NCI-H1436 treated with DMSO at 0.1 percent for 48 hours (cell line): ENCODE measurements at regions not wholly inside any gene's neighbourhood (a gene's known extent, or its start where the extent isn't known, plus 50 kb on each side); places are given as distances from the start of the nearest gene placed in this dataset.
"Not testable (repeated sequence)": the region's sequence is repeated elsewhere in the genome, so short reads cannot be mapped to it uniquely, and the experiment has no call there.

ENCODE experiments used
- DNase-seq: peaks from one replicate; lab custom pipeline; 2025; lab: John Stamatoyannopoulos, UW

DNA sequence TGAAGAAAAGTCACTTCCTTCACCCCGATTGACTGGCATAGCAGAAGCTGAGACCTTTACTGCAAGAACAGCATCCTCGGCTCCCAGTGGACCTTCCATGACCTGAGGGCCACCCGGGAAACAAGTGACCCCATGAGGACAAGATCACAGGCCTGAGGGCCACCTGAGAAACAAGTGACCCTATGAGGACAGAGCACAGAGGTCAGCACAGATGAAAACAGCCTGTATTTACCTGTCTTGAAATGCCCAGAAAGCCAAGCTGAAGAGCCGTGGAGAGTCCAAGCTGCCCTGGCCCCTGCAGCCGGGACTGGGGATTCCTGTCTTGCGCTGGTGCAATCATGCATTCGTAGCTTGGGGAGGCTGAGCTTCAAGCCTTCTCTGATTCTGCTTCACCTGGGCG is 114.2 kb upstream of the SPACA7 start:
- no peak for DNase-seq

DNA sequence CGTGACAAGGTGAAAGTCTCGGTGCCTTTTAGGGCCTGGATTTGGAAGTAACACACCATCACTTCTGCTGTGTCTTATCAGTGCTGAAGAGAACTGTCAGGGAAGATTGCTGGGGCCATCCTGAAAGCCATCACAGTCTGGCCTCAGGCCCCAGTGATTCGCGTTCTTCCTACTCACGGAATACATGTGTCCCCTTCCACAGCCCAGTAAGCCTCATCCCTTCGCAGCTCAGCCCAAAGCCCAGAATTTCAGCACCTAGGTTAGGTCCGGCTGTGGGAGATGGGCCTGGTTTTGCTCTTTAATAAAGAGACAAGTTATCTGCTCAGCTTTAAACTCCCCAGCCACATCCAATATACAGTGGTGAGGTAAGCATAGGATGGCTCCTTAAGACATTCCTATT is 113.0 kb upstream of the SPACA7 start:
- no peak for DNase-seq

DNA sequence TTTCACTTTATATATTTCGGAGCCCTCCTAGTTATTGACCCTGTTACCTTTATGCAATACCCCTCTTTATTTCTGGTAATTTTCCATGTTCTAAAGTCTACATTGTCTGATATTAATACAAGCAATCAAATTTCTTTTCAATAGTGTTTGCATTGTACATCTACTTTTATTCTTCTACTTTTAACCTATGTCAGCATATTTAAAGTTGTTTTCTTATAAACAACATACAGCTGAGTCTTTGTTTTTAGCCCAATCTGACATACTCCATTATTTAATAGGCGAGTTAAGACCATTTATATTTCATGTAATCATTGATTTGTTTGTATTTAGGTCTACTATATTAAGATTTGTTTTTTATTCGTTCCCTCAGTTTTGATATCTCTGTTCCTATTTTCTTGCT is 108.5 kb upstream of the SPACA7 start:
- no peak for DNase-seq

DNA sequence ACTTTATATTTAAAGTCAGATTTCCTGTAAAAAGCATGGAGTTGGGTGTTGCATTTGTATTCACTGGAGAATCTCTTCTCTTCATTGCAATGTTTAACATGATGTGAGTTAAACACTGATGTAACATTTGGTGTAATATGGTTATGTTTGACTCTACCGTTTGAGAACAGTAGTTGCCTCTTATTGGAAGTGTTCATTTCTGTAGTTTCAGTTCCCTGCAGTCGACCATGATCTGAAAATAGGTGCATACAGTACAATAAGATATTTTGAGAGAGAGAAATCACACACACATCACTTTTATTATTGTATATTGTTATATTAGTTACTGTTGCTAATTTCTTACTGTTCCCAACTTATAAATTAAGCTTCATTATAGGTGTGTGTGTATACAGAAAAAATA is 105.2 kb upstream of the SPACA7 start:
- no peak for DNase-seq

DNA sequence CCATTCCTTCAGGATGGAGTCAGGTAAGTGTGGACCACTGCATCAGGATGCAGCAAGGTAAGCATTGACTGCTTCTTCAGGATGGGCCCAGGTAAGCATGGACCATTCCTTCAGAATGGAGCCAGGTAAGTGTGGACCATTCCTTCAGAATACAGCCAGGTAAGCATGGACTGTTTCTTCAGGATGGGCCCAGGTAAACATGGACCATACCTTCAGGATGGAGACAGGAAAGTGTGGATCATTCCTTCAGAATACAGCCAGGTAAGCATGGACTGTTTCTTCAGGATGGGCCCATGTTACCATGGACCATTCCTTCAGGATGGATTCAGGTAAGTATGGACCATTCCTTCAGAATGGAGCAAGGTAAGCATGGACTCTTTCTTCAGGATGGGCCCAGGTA is 89.4 kb upstream of the SPACA7 start:
- not testable (repeated sequence) for DNase-seq

DNA sequence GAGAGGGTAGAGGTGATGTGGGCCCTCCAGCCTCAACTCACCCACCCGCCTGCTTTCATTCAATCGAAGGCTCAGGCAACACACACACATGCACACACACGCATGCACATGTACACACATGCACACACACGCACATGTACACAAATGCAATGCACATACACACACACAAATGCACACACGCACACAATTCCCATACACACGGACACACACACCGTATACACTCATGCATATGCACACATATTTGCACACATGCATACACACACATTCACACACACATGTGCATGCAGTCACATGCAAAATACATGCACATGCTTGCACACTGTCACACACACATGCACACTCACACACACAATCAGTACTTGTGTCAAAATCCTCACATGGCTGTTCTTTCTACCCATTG is 55.9 kb upstream of the SPACA7 start:
- DNase-seq: no peak

DNA sequence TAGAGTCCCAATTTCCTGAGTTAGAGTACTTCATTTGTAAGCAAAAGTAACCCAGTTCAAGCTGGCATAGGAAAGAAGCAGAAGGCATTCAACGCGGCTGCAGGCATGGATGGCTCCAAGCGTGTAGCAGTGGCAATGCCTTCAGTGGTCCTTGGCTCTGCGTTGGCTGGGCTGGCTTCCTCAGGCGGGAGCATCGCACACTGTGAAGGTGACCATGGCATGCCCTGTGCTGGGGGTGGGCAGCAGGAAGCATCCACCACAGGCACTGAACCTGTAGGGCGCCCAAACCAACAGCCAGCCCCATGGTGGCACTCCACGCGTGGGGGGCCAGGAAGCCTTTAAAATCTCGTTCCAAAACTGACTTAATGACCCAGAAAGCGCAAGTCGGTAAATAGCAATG is 53.6 kb upstream of the SPACA7 start:
- DNase-seq: no peak

DNA sequence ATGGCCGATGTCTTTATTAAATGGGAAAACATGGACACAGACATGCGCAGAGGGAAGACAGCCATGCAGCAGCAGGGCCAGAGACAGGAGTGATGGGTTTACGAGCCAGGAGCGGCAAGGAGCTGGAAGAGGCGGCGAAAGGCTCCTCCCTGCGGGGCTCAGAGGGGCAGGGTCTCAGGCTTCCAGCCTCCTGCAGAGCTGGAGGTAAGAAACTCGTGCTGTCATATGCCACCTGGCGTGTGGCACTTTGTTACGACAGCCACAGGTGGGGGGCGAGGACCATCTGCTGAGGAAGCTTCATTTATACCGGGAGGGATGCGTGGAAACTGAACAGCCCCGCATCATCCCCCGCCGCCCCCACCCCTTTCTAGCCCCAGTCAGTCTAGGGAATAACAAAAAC is 52.0 kb upstream of the SPACA7 start:
- DNase-seq: no peak

DNA sequence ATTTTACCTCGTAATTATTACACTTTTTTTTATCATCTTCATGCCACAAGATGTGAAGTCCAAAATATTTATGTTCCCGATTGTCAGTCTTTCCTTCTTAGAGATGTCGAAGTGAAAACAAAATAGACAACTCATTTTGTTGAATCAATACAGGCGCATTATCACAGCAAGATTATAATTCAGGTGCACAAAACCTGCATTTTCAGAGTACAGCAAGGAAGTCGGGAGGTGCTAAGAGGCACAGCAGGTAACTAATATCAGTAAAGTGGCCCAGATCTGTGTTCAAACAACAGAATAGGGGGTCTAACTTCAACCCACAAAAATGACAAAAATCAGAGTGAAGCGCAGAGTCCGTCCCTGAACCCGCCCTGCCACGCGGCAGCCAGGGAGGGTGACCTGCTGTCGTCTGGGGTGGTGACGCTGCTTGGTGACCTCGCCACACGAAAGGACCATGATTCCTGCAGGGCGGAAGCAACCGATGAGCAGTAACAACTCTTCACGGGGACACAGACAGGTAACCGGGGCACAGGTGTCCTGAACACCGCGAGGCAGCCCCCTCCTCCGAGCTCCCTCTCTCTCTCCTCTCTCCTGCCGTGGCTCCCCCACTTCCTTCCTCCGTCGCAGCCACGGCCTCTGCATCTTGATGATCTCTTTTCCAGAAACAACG is 50.9 kb upstream of the SPACA7 start:
- no peak for DNase-seq

DNA sequence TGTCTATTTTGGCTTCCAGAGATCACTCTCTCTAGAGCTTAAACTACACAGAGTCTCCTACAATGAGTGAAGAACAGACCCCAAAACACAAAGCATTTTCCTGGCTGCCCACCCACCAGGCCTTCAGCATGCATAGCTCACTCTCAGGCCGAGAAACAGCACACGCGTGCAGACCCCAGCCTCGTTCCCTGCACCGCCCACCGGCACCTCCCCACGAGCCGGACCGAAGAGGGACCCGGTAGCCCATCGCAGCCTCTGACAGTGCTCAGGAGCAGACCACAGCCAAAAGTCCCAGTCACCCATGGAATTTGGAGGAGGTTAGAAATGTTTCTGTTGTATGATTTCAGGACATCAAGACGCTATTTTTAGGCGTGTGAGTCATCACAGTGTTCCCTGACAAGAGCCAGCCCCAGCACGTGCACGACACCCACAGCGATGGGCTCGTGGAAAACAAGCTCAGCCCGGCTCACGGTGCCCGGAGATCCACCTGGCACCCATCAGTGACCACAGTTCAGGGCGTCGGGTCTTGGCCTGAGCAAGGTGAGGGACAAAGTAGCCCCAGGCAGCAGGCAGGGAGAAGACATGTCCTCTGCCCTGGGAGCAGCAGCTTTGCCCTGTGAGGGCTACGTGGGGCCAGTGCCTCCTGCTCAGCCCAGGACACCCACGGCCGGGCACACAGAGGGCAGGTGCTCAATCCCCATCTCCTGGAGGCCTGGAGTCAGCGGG is 50.1 kb upstream of the SPACA7 start:
- no peak for DNase-seq
